Duodenal mucosa (tissue), 2 donors: ENCODE measurements at regions not wholly inside any gene's neighbourhood (a gene's known extent, or its start where the extent isn't known, plus 50 kb on each side); places are given as distances from the start of the nearest gene placed in this dataset.

Source experiments
- H3K27ac ChIP-seq: one replicate; pipeline ENCODE4 v1.7.0; 2013; ENCODE audit warnings: low read depth, low read length
- H3K27me3 ChIP-seq, 2 donors: one replicate each; pipeline ENCODE4 v1.7.0; 2013; ENCODE audit warnings: low read length in 2 of 2, control low read depth in 1 of 2; ENCODE audit not compliant: insufficient read depth in 2 of 2, control insufficient read depth in 1 of 2
- H3K36me3 ChIP-seq, 2 donors: one replicate each; pipeline ENCODE4 v1.7.0; 2013; ENCODE audit warnings: low read length in 2 of 2, control low read depth in 1 of 2; ENCODE audit not compliant: insufficient read depth in 2 of 2, control insufficient read depth in 1 of 2
- H3K4me1 ChIP-seq, 2 donors: one replicate each; pipeline ENCODE4 v1.7.0; 2013; ENCODE audit warnings: low read length in 2 of 2, control low read depth in 1 of 2; ENCODE audit not compliant: insufficient read depth in 2 of 2, control insufficient read depth in 1 of 2
- H3K4me3 ChIP-seq, 2 donors: one replicate each; pipeline ENCODE4 v1.7.0; 2013; ENCODE audit warnings: low read length in 2 of 2, low read depth in 1 of 2
- H3K9ac ChIP-seq, 2 donors: one replicate each; pipeline ENCODE4 v1.7.0; 2013; ENCODE audit warnings: low read length in 2 of 2, low read depth in 1 of 2
- H3K9me3 ChIP-seq, 2 donors: one replicate each; pipeline ENCODE4 v1.7.0; 2013; ENCODE audit warnings: low read length in 2 of 2, control low read depth in 1 of 2; ENCODE audit not compliant: control insufficient read depth in 1 of 2

- Histone ChIP-seq H3K27me3 (no peaks in the 10 kb centered on the region), H3K9ac (no peak overlapping the region), H3K4me3 (no peak overlapping the region), H3K27ac (no peak overlapping the region), H3K4me1 (peaks cover 0 to 12% of the 10 kb centered on the region in 2 donors), H3K9me3 (no peaks in the 10 kb centered on the region), H3K36me3 (no peaks in the 10 kb centered on the region)
These were observed 686.9 kb upstream of the CITED2 start for GRCh38 chr6:140061110-140062042.

DNA sequence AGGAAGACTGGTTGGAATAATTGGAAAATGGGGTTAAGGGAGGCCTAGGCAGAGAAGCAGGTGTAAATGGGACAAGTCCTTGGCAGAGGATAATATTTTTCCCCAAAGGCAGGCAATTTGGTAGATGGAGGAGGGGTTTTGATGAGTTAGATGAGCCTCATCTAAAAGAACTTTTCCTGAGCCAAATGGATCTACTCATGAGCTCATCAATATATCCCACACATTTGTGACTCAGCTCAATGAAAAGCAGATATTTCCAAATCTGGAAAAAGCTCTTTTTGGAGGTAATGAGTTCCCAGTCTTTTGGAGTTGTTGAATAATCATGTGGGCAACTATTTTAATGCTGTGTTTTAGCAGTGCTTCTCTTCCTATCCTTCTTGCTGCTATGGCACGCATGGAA is 685.5 kb upstream of the CITED2 start:
- peaks cover 0 to 12% of the 10 kb centered on the region in 2 donors for H3K4me1 ChIP-seq
- no peak overlapping the region for H3K27ac ChIP-seq
- no peak overlapping the region for H3K4me3 ChIP-seq
- H3K9ac ChIP-seq: no peak overlapping the region
- no peaks in the 10 kb centered on the region for H3K36me3 ChIP-seq
- H3K27me3 ChIP-seq: no peaks in the 10 kb centered on the region
- no peaks in the 10 kb centered on the region for H3K9me3 ChIP-seq

DNA sequence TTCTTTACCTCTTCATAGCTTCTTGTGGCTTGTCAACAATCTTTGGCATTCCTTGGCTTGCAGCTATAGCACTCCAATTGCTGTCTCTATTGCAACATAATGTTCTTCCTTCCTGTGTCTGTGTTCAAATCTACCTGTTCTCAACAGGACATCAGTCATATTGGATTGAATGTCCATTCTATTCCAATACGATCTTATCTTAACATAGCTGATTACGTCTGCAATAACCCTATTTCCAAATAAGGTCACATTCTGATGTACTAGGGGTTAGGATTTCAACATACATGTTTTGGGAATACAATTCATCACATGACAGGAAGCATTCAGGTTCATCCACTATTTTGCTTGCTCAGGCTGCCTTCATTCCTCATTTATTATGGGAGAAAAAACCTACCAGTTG is 684.4 kb upstream of the CITED2 start:
- Histone ChIP-seq H3K27me3 (no peaks in the 10 kb centered on the region), H3K4me3 (no peak overlapping the region), H3K36me3 (no peaks in the 10 kb centered on the region), H3K9ac (no peak overlapping the region), H3K9me3 (no peaks in the 10 kb centered on the region), H3K27ac (no peak overlapping the region), H3K4me1 (peaks cover 0 to 12% of the 10 kb centered on the region in 2 donors)

DNA sequence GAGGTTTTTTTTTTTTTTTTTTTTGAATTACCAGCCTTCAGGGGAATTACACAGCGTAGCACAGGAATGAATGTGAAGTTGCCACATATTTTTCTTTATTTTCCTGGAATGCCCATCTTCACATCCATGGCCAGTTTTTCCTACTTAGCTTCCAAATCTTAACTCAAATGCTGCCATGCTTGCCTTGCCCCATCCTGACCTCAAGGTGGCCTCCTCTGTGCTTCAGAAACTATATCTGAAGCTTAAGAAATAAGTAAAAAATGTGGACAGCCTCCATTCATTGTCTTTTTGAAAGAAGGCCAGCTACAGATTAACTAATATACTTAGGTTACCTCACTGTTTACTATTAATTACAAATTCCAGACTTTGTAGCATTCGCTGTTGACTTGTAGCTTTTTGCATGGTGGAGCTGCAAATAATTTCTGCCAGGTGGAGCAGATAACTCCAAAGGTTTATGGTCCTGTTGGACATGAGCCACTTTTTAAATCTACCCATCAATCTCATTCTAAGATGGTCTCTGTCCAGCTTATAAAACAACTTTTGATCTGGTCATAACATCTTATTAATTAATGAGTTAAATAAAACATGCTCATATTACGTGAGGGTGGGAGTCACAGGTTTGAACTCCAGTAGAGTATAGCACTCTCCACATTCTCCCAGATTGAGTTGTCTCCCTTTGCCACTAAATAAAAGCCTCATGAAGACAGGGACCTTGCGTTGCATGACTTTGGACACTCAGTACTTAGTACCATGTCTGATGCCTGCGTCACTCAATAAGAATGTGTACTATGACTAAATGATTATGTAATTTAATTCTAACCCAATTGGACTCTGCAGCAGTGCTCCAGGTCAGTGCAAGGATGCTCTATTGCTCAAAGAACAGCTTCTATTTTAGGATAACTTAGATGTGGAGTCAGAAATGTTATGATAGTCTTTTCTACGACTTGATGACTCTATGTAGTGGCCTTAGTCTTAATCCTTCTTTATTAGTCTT is 678.6 kb upstream of the CITED2 start:
- H3K36me3 ChIP-seq: no peaks in the 10 kb centered on the region
- no peaks in the 10 kb centered on the region for H3K4me1 ChIP-seq
- no peak overlapping the region for H3K9ac ChIP-seq
- no peak overlapping the region for H3K27ac ChIP-seq
- H3K9me3 ChIP-seq: no peaks in the 10 kb centered on the region
- H3K4me3 ChIP-seq: no peak overlapping the region
- no peaks in the 10 kb centered on the region for H3K27me3 ChIP-seq

DNA sequence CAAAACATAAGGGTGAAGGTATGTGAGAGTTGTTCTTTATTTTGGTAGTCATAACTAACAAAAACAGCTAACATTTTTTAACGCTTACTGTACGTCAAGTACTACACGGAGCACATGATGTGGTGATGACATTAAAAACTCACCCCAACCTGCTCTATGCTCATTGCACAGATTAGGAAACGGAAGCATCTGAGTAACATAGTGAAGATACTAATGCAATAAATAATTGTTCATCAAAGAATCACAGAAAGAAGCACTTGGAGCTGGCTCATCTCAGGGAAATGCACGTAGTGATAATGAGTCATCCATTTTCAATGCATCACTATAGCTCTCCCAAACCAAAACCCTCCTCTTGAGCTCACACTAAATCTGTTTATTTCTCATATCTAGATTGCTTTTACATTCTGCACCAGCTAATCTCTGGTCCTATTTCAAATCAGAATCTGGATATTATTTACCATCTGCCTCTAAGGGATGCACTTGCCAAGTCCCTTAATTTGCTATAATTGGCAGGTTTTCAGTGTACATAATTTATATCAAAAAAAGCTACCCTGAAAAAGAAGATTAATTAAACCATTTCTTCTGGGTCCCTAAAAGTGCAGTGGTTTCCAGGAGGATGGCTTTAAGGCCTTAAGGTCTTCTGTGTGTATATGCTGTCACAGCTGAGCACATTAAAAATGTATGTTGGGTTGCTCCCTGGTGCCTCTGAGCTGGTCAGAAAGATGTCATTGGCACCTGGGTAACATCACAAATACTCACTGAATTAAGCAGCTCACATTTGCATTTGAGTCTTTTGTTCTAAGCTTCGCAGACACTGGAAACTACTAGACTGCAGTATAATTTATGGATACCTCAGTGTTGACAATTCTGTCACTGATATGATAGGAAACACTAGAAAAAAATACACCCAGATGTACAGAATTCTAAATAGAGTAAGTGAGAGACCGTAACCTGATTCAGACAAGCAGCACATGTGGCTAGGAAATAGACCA is 677.4 kb upstream of the CITED2 start:
- Histone ChIP-seq H3K9me3 (no peaks in the 10 kb centered on the region), H3K27me3 (no peaks in the 10 kb centered on the region), H3K4me1 (no peaks in the 10 kb centered on the region), H3K4me3 (no peak overlapping the region), H3K27ac (no peak overlapping the region), H3K36me3 (no peaks in the 10 kb centered on the region), H3K9ac (no peak overlapping the region)

DNA sequence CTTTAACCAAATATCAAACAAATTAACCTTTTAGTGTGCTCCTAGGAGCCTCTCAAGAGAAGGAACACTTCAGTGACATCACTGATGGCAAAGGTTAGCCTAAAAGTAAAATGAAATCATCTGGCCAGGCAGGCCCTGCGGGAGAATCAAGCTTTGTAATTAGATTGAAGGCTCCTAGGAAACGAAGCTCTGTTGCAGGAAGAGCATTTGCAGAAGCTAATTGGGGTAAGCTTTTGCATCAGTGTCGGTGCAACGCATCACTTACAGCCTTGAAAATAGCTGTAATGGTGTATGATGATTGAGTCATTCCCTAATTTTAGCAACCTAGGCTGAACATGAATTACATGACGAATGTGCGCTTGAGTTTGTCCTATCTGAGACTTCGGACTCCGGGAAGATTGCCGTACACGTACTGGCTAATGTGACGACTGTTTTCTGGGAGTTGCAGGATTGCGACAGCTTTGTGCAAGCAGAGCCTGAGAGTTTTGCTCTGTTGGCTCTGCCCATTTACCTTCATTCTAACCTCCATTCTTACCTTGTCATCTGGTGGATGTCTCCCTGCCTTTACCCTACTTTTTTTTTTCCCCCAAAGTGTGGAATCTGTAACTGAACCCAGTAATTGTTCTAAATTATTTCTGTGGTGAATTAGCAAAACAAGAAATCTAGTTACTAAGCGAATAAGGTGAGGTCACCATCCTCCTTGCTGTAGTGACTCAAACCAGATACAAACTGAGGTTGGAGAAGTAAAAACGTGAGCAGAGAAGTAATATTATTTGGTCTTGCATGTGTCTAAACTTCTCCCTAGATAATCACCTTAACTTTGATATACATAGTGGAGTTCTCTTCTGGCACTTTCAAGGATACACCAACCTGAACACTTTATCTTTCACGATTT is 675.9 kb upstream of the CITED2 start:
- no peak overlapping the region for H3K27ac ChIP-seq
- no peaks in the 10 kb centered on the region for H3K36me3 ChIP-seq
- no peak overlapping the region for H3K9ac ChIP-seq
- H3K9me3 ChIP-seq: no peaks in the 10 kb centered on the region
- H3K4me3 ChIP-seq: no peak overlapping the region
- no peaks in the 10 kb centered on the region for H3K4me1 ChIP-seq
- no peaks in the 10 kb centered on the region for H3K27me3 ChIP-seq

DNA sequence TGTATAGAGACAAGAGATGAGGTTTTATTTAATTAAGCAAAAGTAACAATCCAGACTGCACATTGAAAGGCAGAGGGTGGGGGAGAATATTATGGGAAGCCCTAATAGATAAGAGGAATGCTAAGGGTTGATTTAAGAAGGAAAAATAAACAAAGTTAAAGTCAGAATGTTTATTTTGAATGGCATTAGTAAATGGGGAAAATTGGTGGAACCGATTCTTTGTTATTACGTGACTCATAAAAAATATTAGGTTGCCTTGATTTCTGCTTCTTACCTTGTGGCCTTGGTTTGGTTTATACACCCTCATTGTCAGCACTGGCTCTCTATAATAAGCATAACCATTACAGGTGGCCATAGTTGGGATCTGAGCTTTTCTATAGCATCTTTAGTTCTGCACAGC is 674.8 kb upstream of the CITED2 start:
- H3K36me3 ChIP-seq: no peaks in the 10 kb centered on the region
- H3K4me1 ChIP-seq: no peaks in the 10 kb centered on the region
- H3K27me3 ChIP-seq: no peaks in the 10 kb centered on the region
- H3K9ac ChIP-seq: no peak overlapping the region
- no peak overlapping the region for H3K27ac ChIP-seq
- H3K9me3 ChIP-seq: no peaks in the 10 kb centered on the region
- H3K4me3 ChIP-seq: no peak overlapping the region

DNA sequence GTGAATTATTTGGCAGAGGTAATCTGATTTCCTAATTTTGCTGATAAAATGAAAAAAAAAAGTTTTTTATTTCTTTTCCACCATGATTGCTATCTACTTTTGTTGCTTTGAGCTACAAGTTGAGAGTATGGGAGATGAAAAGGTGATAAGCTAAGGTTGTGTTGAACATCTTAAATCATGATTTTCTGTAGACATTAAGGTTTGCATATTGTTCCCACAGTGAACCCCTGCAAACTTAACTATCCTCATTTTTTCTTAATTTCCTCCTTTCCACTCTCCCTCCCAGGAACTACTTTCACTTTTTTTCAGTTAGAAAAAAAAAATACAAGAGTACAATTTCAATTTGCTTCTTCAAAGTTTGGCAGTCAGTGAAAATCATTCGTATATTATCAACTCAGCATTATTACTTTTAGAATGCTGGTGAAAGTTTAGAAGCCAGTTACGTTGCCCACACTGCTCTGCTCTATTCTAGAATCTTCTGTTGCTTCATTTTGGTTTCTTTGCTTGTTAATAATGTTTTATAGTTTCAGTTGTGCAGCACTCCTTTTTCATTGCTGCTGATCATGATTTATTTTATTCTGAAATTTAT is 673.8 kb upstream of the CITED2 start:
- no peak overlapping the region for H3K4me3 ChIP-seq
- no peak overlapping the region for H3K9ac ChIP-seq
- no peaks in the 10 kb centered on the region for H3K4me1 ChIP-seq
- no peak overlapping the region for H3K27ac ChIP-seq
- no peaks in the 10 kb centered on the region for H3K36me3 ChIP-seq
- H3K9me3 ChIP-seq: no peaks in the 10 kb centered on the region
- no peaks in the 10 kb centered on the region for H3K27me3 ChIP-seq
